ENCODE measurements at regions not wholly inside any gene's neighbourhood (a gene's known extent, or its start where the extent isn't known, plus 50 kb on each side); places are given as distances from the start of the nearest gene placed in this dataset.
"Not testable (repeated sequence)": the region's sequence is repeated elsewhere in the genome, so short reads cannot be mapped to it uniquely, and the experiment has no call there.

DNA sequence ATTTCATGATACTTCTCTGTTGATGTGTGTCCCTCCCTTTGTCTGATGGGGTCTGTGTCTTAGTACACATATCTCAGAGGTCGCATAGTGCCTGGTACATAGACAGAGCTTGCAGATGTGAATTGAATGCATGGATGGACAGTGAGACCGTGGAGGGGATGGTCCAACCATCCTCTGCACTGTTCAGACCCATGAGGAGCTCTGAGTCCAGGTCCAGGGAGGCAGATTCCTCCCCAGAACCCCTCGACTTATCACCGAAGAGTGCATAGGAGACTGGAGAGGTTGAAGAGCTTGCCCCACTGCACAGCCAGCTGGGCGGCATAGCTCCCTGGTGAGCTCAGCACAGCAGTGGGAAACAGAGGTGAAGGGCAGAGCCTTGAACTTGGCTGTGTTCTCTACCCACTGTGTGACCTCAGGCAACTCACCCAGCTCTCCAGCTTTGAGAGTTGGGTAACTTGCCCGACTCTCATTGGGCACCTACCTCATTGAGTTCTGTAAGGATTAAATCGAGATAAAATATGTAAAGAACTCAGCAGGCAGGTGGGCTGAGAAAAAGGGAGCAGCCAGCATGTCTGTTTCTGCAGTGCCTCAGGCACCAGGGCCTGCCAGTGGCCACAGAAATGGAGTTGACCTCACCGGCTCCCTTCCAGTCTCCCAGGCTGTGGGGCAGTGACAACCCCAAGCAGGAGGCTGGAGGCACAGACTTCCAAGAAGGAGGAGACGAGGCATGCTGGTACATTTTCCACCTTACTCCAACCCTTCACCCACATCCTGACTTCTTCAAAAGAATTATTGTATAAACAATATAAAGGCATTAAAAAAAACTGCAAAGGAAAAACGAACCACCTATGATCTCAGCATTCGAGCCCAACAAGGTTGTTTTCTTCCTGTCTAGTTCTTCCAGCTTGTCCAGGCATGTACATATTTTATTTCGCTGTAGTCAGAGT is 54.1 kb upstream of the TFRC start:
- Mint-ChIP-seq H3K4me3 (no peak overlapping the region), H3K9me3 (no peaks in the 10 kb centered on the region), H3K36me3 (no peaks in the 10 kb centered on the region), H3K4me1 (ENCODE audit: low read depth) (no peaks in the 10 kb centered on the region), H3K27me3 (no peaks in the 10 kb centered on the region), H3K27ac (no peak overlapping the region)
- DNase-seq, result no peak
- ChIA-PET CTCF (no interaction called here), POLR2A (no interaction called here)
- intact Hi-C loops (cut with micrococcal nuclease), result no loop called here

- H3K9me3 Mint-ChIP-seq, result no peaks in the 10 kb centered on the region
- intact Hi-C loops (cut with micrococcal nuclease), result no loop called here
- H3K36me3 Mint-ChIP-seq, result no peaks in the 10 kb centered on the region
- no peaks in the 10 kb centered on the region for H3K4me1 Mint-ChIP-seq (ENCODE audit: low read depth)
- DNase-seq, result no peak
- POLR2A ChIA-PET, result interaction anchor here (0.7 kb wide), 1 partner anchor 64 kb away, joined by 3 read pairs; no protein-coding TSS in a partner anchor
- CTCF ChIA-PET, result no interaction called here
- no peaks in the 10 kb centered on the region for H3K27me3 Mint-ChIP-seq
- H3K27ac Mint-ChIP-seq, result no peak overlapping the region
- H3K4me3 Mint-ChIP-seq, result no peak overlapping the region
Observed at GRCh38 chr3:196134691-196135090, 52.8 kb upstream of the TFRC start.

- H3K36me3 Mint-ChIP-seq; DNase-seq; H3K27me3 Mint-ChIP-seq; H3K9me3 Mint-ChIP-seq; H3K27ac Mint-ChIP-seq; POLR2A ChIA-PET; H3K4me3 Mint-ChIP-seq; CTCF ChIA-PET; H3K4me1 Mint-ChIP-seq (ENCODE audit: low read depth); intact Hi-C loops (cut with micrococcal nuclease): not testable (repeated sequence)
Observed at GRCh38 chr3:196133869-196134268, 52.0 kb upstream of the TFRC start.

GRCh38 chr3:196131921-196132320 is 50.0 kb upstream of the TFRC start:
- no peak overlapping the region for H3K27ac Mint-ChIP-seq
- POLR2A ChIA-PET, result no interaction called here
- H3K27me3 Mint-ChIP-seq, result no peaks in the 10 kb centered on the region
- no peak for DNase-seq
- no peaks in the 10 kb centered on the region for H3K9me3 Mint-ChIP-seq
- no peak overlapping the region for H3K4me3 Mint-ChIP-seq
- H3K4me1 Mint-ChIP-seq (ENCODE audit: low read depth), result peaks cover 9% of the 10 kb centered on the region
- H3K36me3 Mint-ChIP-seq, result no peaks in the 10 kb centered on the region
- intact Hi-C loops (cut with micrococcal nuclease), result no loop called here
- CTCF ChIA-PET, result no interaction called here
